CD4-positive, alpha-beta T cell (primary cell): ENCODE measurements at regions not wholly inside any gene's neighbourhood (a gene's known extent, or its start where the extent isn't known, plus 50 kb on each side); places are given as distances from the start of the nearest gene placed in this dataset.
"Not testable (repeated sequence)": the region's sequence is repeated elsewhere in the genome, so short reads cannot be mapped to it uniquely, and the experiment has no call there.

Source experiments
- ATAC-seq: fragments of 200-7000 bp; cut with Tn5 transposase; one replicate; pipeline ENCODE4 v1.10.0; 2022; ENCODE audit warnings: mild to moderate bottlenecking; ENCODE audit not compliant: poor library complexity
- CTCF ChIA-PET: fragments of 350-600 bp; sonication (Branson Sonifier 250); formaldehyde crosslinking; loops from one replicate; lab custom pipeline; 2021; ENCODE audit warnings: antibody characterized with exemption, inconsistent platforms; lab: Charles Lee
- POLR2A ChIA-PET: fragments of 350-600 bp; sonication (Branson Sonifier 250); formaldehyde crosslinking; loops from one replicate; lab custom pipeline; 2021; ENCODE audit warnings: antibody characterized with exemption, inconsistent platforms; lab: Charles Lee
- DNase-seq, 14 experiments: peaks; one replicate each; pipeline ENCODE4 v3.0.0-alpha.2; 2013 to 2020; ENCODE audit warnings: mixed read lengths in 2 of 14
- H3K27ac ChIP-seq, 2 donors: one replicate each; pipeline versions ENCODE4 v1.5.1 to v1.7.0; 2013; ENCODE audit warnings: low read length in 2 of 2, low read depth in 1 of 2, mild to moderate bottlenecking in 1 of 2
- H3K27me3 ChIP-seq, 2 experiments: 1 replicate in 1 of 2; 2 replicates in 1 of 2; pipeline versions ENCODE4 v1.6.1 to v1.7.0; 2013; ENCODE audit warnings: low read length in 2 of 2, control low read depth in 1 of 2, mild to moderate bottlenecking in 1 of 2, moderate library complexity in 1 of 2; ENCODE audit not compliant: insufficient read depth in 2 of 2, control insufficient read depth in 1 of 2
- H3K36me3 ChIP-seq: one replicate; pipeline ENCODE4 v1.6.1; 2013; ENCODE audit warnings: low read length, control low read depth; ENCODE audit not compliant: insufficient read depth
- H3K4me1 ChIP-seq: one replicate; pipeline ENCODE4 v1.6.1; 2013; ENCODE audit warnings: low read length, control low read depth; ENCODE audit not compliant: insufficient read depth
- H3K4me3 ChIP-seq: one replicate; pipeline ENCODE4 v1.5.1; 2013; ENCODE audit warnings: mild to moderate bottlenecking, low read length, moderate library complexity
- H3K9me3 ChIP-seq, 2 experiments: 1 replicate in 1 of 2; 2 replicates in 1 of 2; pipeline versions ENCODE4 v1.6.1 to v1.7.0; 2013; ENCODE audit warnings: low read length in 2 of 2, mild to moderate bottlenecking in 2 of 2, control low read depth in 1 of 2, moderate library complexity in 1 of 2; ENCODE audit not compliant: control insufficient read depth in 1 of 2, insufficient read depth in 1 of 2
- H3K27ac Mint-ChIP-seq: one replicate; pipeline ENCODE4 v1.8.0; 2020; ENCODE audit warnings: mixed read lengths
- H3K27me3 Mint-ChIP-seq: one replicate; pipeline ENCODE4 v1.8.0; 2021; ENCODE audit warnings: mixed read lengths
- H3K36me3 Mint-ChIP-seq: one replicate; pipeline ENCODE4 v1.8.0; 2021; ENCODE audit warnings: low read depth, mixed read lengths
- H3K4me1 Mint-ChIP-seq: one replicate; pipeline ENCODE4 v1.8.0; 2021; ENCODE audit warnings: low read depth, mixed read lengths
- H3K4me3 Mint-ChIP-seq: one replicate; pipeline ENCODE4 v1.8.0; 2020; ENCODE audit warnings: mild to moderate bottlenecking, mixed read lengths
- H3K9me3 Mint-ChIP-seq: one replicate; pipeline ENCODE4 v1.8.0; 2020; ENCODE audit warnings: mixed read lengths
- intact Hi-C, 2 experiments: fragments of 100-400 bp; cut with DNase I in 1 of 2; cut with micrococcal nuclease in 1 of 2; formaldehyde crosslinking; loops; one replicate each; pipeline versions ENCODE4 v1.15.1 to v1.9.0; 2023 to 2025; cut with DNase I, micrococcal nuclease

GRCh38 chr1:148679050-148679786 is 69.4 kb upstream of the NUDT4B start:
- H3K9me3 ChIP-seq, H3K27ac ChIP-seq, H3K4me1 Mint-ChIP-seq, H3K9me3 Mint-ChIP-seq, H3K27me3 Mint-ChIP-seq, H3K27me3 ChIP-seq, H3K27ac Mint-ChIP-seq, H3K36me3 Mint-ChIP-seq, POLR2A ChIA-PET, H3K4me1 ChIP-seq, H3K36me3 ChIP-seq, intact Hi-C loops, CTCF ChIA-PET: not testable (repeated sequence)
- peak overlapping the region; percentile 42 for H3K4me3 Mint-ChIP-seq
- ATAC-seq (peak; percentile 57), DNase-seq (peak in 11 of 14 experiments; percentile 15 to 59 (median 27))
- peak overlapping the region; percentile 38 for H3K4me3 ChIP-seq

GRCh38 chr1:148679787-148680326 is 68.7 kb upstream of the NUDT4B start:
- H3K27ac Mint-ChIP-seq, H3K4me1 ChIP-seq, H3K27me3 Mint-ChIP-seq, H3K9me3 ChIP-seq, H3K27ac ChIP-seq, DNase-seq, CTCF ChIA-PET, H3K4me1 Mint-ChIP-seq, H3K36me3 ChIP-seq, H3K27me3 ChIP-seq, intact Hi-C loops, H3K9me3 Mint-ChIP-seq, H3K4me3 ChIP-seq, POLR2A ChIA-PET, H3K36me3 Mint-ChIP-seq: not testable (repeated sequence)
- H3K4me3 Mint-ChIP-seq = peak overlapping the region; percentile 42
- peak; percentile 65 for ATAC-seq

GRCh38 chr1:148686735-148687134 is 61.8 kb upstream of the NUDT4B start:
- CTCF ChIA-PET, intact Hi-C loops, H3K27me3 ChIP-seq, H3K9me3 ChIP-seq, DNase-seq, ATAC-seq, H3K27ac Mint-ChIP-seq, POLR2A ChIA-PET, H3K27me3 Mint-ChIP-seq, H3K36me3 Mint-ChIP-seq, H3K4me1 Mint-ChIP-seq, H3K27ac ChIP-seq, H3K4me3 ChIP-seq, H3K9me3 Mint-ChIP-seq, H3K4me1 ChIP-seq, H3K4me3 Mint-ChIP-seq, H3K36me3 ChIP-seq: not testable (repeated sequence)

GRCh38 chr1:148687376-148687775 is 61.2 kb upstream of the NUDT4B start:
- H3K27me3 Mint-ChIP-seq, H3K36me3 ChIP-seq, H3K9me3 ChIP-seq, H3K27ac ChIP-seq, H3K4me3 ChIP-seq, H3K4me1 ChIP-seq, H3K9me3 Mint-ChIP-seq, ATAC-seq, H3K27ac Mint-ChIP-seq, intact Hi-C loops, H3K27me3 ChIP-seq, H3K4me3 Mint-ChIP-seq, H3K36me3 Mint-ChIP-seq, POLR2A ChIA-PET, CTCF ChIA-PET, H3K4me1 Mint-ChIP-seq, DNase-seq: not testable (repeated sequence)
